SK-N-SH treated with all-trans-retinoic acid at 6 μM for 48 hours (cell line): ENCODE measurements at regions not wholly inside any gene's neighbourhood (a gene's known extent, or its start where the extent isn't known, plus 50 kb on each side); places are given as distances from the start of the nearest gene placed in this dataset.
A peak's percentile ranks its signal among the peaks of the same experiment; 100 is the strongest.
"Not testable (repeated sequence)": the region's sequence is repeated elsewhere in the genome, so short reads cannot be mapped to it uniquely, and the experiment has no call there.

Experiments
- ATAC-seq: fragments of 200-7000 bp; cut with Tn5 transposase; 3 replicates; pipeline ENCODE4 v1.9.1; 2020; ENCODE audit warnings: mild to moderate bottlenecking, moderate library complexity
- ARNTL ChIP-seq: fragments of 450-650 bp; formaldehyde crosslinking; IDR thresholded peaks from 2 replicates; pipeline ENCODE4 v1.5.0; 2020; ENCODE audit warnings: low read depth, mild to moderate bottlenecking, moderate library complexity, borderline replicate concordance
- BACH2 ChIP-seq: fragments of 250-450 bp; sonication (Bioruptor Pico); IDR thresholded peaks from 2 replicates; pipeline ENCODE4 v1.9.0; 2021; ENCODE audit warnings: mild to moderate bottlenecking, borderline replicate concordance
- CREB5 ChIP-seq: fragments of 250-450 bp; sonication (Bioruptor Pico); IDR thresholded peaks from 2 replicates; pipeline ENCODE4 v1.5.1; 2020; ENCODE audit warnings: low read depth, mild to moderate bottlenecking, moderate library complexity
- CSRNP3 ChIP-seq: fragments of 250-450 bp; sonication (Bioruptor Pico); IDR thresholded peaks from 2 replicates; pipeline ENCODE4 v1.5.1; 2021; ENCODE audit warnings: mild to moderate bottlenecking, moderate library complexity
- ESRRG ChIP-seq: fragments of 250-450 bp; sonication (Bioruptor Pico); IDR thresholded peaks from 2 replicates; pipeline ENCODE4 v1.6.1; 2021; ENCODE audit warnings: mild to moderate bottlenecking
- GLIS3 ChIP-seq: fragments of 250-450 bp; sonication (Bioruptor Pico); IDR thresholded peaks from 2 replicates; pipeline ENCODE4 v1.5.0; 2020; ENCODE audit warnings: mild to moderate bottlenecking, moderate library complexity
- ISL1 ChIP-seq: fragments of 250-450 bp; sonication (Bioruptor Pico); IDR thresholded peaks from 2 replicates; pipeline ENCODE4 v2.1.2; 2022; ENCODE audit warnings: mild to moderate bottlenecking, moderate library complexity
- OSR1 ChIP-seq: fragments of 250-450 bp; sonication (Bioruptor Pico); IDR thresholded peaks from 2 replicates; pipeline ENCODE4 v1.8.0; 2022; ENCODE audit warnings: moderate library complexity, mild to moderate bottlenecking, inconsistent platforms
- POU6F1 ChIP-seq: fragments of 250-450 bp; sonication (Bioruptor Pico); IDR thresholded peaks from 2 replicates; pipeline ENCODE4 v1.8.0; 2021; ENCODE audit warnings: low read depth, mild to moderate bottlenecking, moderate library complexity, borderline replicate concordance
- PPARA ChIP-seq: fragments of 250-450 bp; sonication (Bioruptor Pico); IDR thresholded peaks from 2 replicates; pipeline ENCODE4 v1.5.0; 2020; ENCODE audit warnings: mild to moderate bottlenecking, borderline replicate concordance
- TOX ChIP-seq: fragments of 250-450 bp; sonication (Bioruptor Pico); IDR thresholded peaks from 2 replicates; pipeline ENCODE4 v1.8.0; 2021; ENCODE audit warnings: mild to moderate bottlenecking, moderate library complexity, borderline replicate concordance
- TSHZ2 ChIP-seq: fragments of 250-450 bp; sonication (Bioruptor Pico); IDR thresholded peaks from 2 replicates; pipeline ENCODE4 v1.5.0; 2020; ENCODE audit warnings: mild to moderate bottlenecking, moderate library complexity
- ZC3H10 ChIP-seq: fragments of 250-450 bp; sonication (Bioruptor Pico); IDR thresholded peaks from 2 replicates; pipeline ENCODE4 v1.5.1; 2021; ENCODE audit warnings: mild to moderate bottlenecking, moderate library complexity
- ZFP3 ChIP-seq: fragments of 250-450 bp; sonication (Bioruptor Pico); IDR thresholded peaks from 2 replicates; pipeline ENCODE4 v1.5.0; 2020; ENCODE audit warnings: mild to moderate bottlenecking, moderate library complexity
- ZFP30 ChIP-seq: fragments of 450-650 bp; formaldehyde crosslinking; IDR thresholded peaks from 2 replicates; pipeline ENCODE4 v1.5.0; 2022; ENCODE audit warnings: mild to moderate bottlenecking, moderate library complexity
- ZNF565 ChIP-seq: fragments of 450-650 bp; formaldehyde crosslinking; conservative IDR thresholded peaks from 2 replicates; pipeline ENCODE4 v1.5.0; 2020; ENCODE audit warnings: low read depth, mild to moderate bottlenecking, moderate library complexity
- ZNF70 ChIP-seq: fragments of 450-650 bp; formaldehyde crosslinking; IDR thresholded peaks from 2 replicates; pipeline ENCODE4 v1.5.0; 2020; ENCODE audit warnings: mild to moderate bottlenecking, moderate library complexity

GRCh38 chr15:35179739-35180138, 94.6 kb upstream of the NANOGP8 start:
- ATAC-seq: no peak
- TF ChIP-seq TOX (CRISPR knock-in tag) (no peak), POU6F1 (no peak), OSR1 (CRISPR knock-in tag) (no peak), ZFP3 (CRISPR knock-in tag) (no peak), ZNF565 (CRISPR knock-in tag) (no peak), PPARA (CRISPR knock-in tag) (no peak), TSHZ2 (no peak), GLIS3 (CRISPR knock-in tag) (no peak), CREB5 (CRISPR knock-in tag) (no peak), BACH2 (no peak), ISL1 (CRISPR knock-in tag) (no peak), ESRRG (CRISPR knock-in tag) (no peak)

- not testable (repeated sequence) for ATAC-seq
Measured at GRCh38 chr15:35178186-35178585, 93.1 kb upstream of the NANOGP8 start.

- TF ChIP-seq OSR1 (CRISPR knock-in tag): no peak
- no peak for ATAC-seq
Measured at GRCh38 chr15:35174948-35175347, 89.9 kb upstream of the NANOGP8 start.

- TF ChIP-seq ARNTL (CRISPR knock-in tag) (no peak), ZFP30 (CRISPR knock-in tag) (no peak), OSR1 (CRISPR knock-in tag) (no peak), TSHZ2 (no peak), CSRNP3 (no peak), ZC3H10 (CRISPR knock-in tag) (no peak), TOX (CRISPR knock-in tag) (no peak), POU6F1 (no peak), ZNF565 (CRISPR knock-in tag) (no peak), BACH2 (no peak), ZNF70 (CRISPR knock-in tag) (no peak)
- peak; percentile 74 for ATAC-seq
Measured at GRCh38 chr15:35173444-35174118, 88.5 kb upstream of the NANOGP8 start.
